ENCODE measurements at regions not wholly inside any gene's neighbourhood (a gene's known extent, or its start where the extent isn't known, plus 50 kb on each side); places are given as distances from the start of the nearest gene placed in this dataset.
"Not testable (repeated sequence)": the region's sequence is repeated elsewhere in the genome, so short reads cannot be mapped to it uniquely, and the experiment has no call there.

- no peak for DNase-seq
- no peak for TF ChIP-seq POLR2AphosphoS5 (IDR thresholded peaks at IDR 0.05)
- TF ChIP-seq POLR2A (IDR thresholded peaks at IDR 0.05) = no peak
- no peak for TF ChIP-seq CTCF (IDR thresholded peaks at IDR 0.05 in 8 of 11, conservative IDR thresholded peaks at IDR 0.05 in 3 of 11)
- 89 to 93% (median 92%) methylated on average over 4 of the region's 4 CpGs for WGBS, 5 donors
- H3K27me3 ChIP-seq (replicated peaks in 1 of 7) = peaks cover 0 to 7% (median 0%) of the 10 kb centered on the region in 7 donors
- H3K4me3 ChIP-seq = no peak overlapping the region
- no peaks in the 10 kb centered on the region for H3K4me1 ChIP-seq
- no peak overlapping the region for H3K27ac ChIP-seq
- intact Hi-C loops (cut with DNase I; ENCODE audit: low total_unique reads) = no loop called here
- H3K36me3 ChIP-seq = no peaks in the 10 kb centered on the region
- H3K9me3 ChIP-seq = no peaks in the 10 kb centered on the region
Observed at GRCh38 chr9:97096793-97097192, 57.9 kb upstream of the CTSV start.

- DNase-seq; intact Hi-C loops (cut with DNase I; ENCODE audit: low total_unique reads); H3K4me3 ChIP-seq; H3K27ac ChIP-seq; H3K36me3 ChIP-seq; H3K4me1 ChIP-seq; H3K9me3 ChIP-seq: not testable (repeated sequence)
- H3K27me3 ChIP-seq (replicated peaks in 1 of 7) = peaks cover 0 to 42% (median 3%) of the 10 kb centered on the region in 7 donors
- 75 to 90% (median 77%) methylated on average over 3 of the region's 3 CpGs for WGBS, 5 donors
Observed at GRCh38 chr9:97089361-97089760, 50.4 kb upstream of the CTSV start.

Small RNAs in the stretch of these regions (small RNA-seq; reads per million reads assigned to genes)
- 0 reads per million in 4 donors for gene RNU6-798P
